SKM-1 treated with dmso at 0.1 percent for 144 hours (cell line): ENCODE measurements at regions not wholly inside any gene's neighbourhood (a gene's known extent, or its start where the extent isn't known, plus 50 kb on each side); places are given as distances from the start of the nearest gene placed in this dataset.

Source experiments
- DNase-seq: peaks from one replicate; lab custom pipeline; 2025; ENCODE audit not compliant: unreplicated experiment; lab: John Stamatoyannopoulos, UW

- no peak for DNase-seq
These were observed 562.0 kb downstream of the PLPP3 start for GRCh38 chr1:56017336-56017735.

- no peak for DNase-seq
These were observed 575.5 kb downstream of the PLPP3 start for GRCh38 chr1:56003846-56004245.

- DNase-seq: no peak
These were observed 577.1 kb downstream of the PLPP3 start for GRCh38 chr1:56002231-56002630.

GRCh38 chr1:56000424-56000823, 578.9 kb downstream of the PLPP3 start:
- no peak for DNase-seq

- no peak for DNase-seq
These were observed 581.8 kb downstream of the PLPP3 start for GRCh38 chr1:55997536-55997935.

GRCh38 chr1:55993646-55994318, 585.6 kb downstream of the PLPP3 start:
- no peak for DNase-seq

- no peak for DNase-seq
These were observed 589.4 kb downstream of the PLPP3 start for GRCh38 chr1:55990007-55990406.

- no peak for DNase-seq
These were observed 590.4 kb downstream of the PLPP3 start for GRCh38 chr1:55988963-55989452.

- no peak for DNase-seq
These were observed 591.7 kb downstream of the PLPP3 start for GRCh38 chr1:55987491-55988249.

GRCh38 chr1:55986003-55986402, 593.4 kb downstream of the PLPP3 start:
- DNase-seq: no peak

- no peak for DNase-seq
These were observed 598.2 kb downstream of the PLPP3 start for GRCh38 chr1:55981010-55981650.

GRCh38 chr1:55980582-55980981, 598.8 kb downstream of the PLPP3 start:
- DNase-seq: no peak

GRCh38 chr1:55974714-55975441, 604.5 kb downstream of the PLPP3 start:
- DNase-seq: no peak

GRCh38 chr1:55970526-55971110, 608.7 kb downstream of the PLPP3 start:
- DNase-seq: no peak

GRCh38 chr1:55969322-55969721, 610.0 kb downstream of the PLPP3 start:
- DNase-seq: no peak

- no peak for DNase-seq
These were observed 610.7 kb downstream of the PLPP3 start for GRCh38 chr1:55968661-55969060.

GRCh38 chr1:55965981-55966461, 613.3 kb downstream of the PLPP3 start:
- DNase-seq: no peak

- DNase-seq: no peak
These were observed 616.9 kb downstream of the PLPP3 start for GRCh38 chr1:55962472-55962871.

- DNase-seq: no peak
These were observed 620.2 kb downstream of the PLPP3 start for GRCh38 chr1:55959136-55959548.

- no peak for DNase-seq
These were observed 620.9 kb downstream of the PLPP3 start for GRCh38 chr1:55958498-55958897.

GRCh38 chr1:55957276-55957675, 622.1 kb downstream of the PLPP3 start:
- no peak for DNase-seq
